Endothelial cell (in vitro differentiated cells): ENCODE measurements at regions not wholly inside any gene's neighbourhood (a gene's known extent, or its start where the extent isn't known, plus 50 kb on each side); places are given as distances from the start of the nearest gene placed in this dataset.

Experiments
- DNase-seq: peaks from one replicate; pipeline ENCODE4 v3.0.0; 2021; ENCODE audit warnings: low spot score
- H3K27ac Mint-ChIP-seq: one replicate; pipeline ENCODE4 v1.8.0; 2021; ENCODE audit warnings: mixed read lengths, inconsistent platforms; ENCODE audit not compliant: unreplicated experiment
- H3K27me3 Mint-ChIP-seq: one replicate; pipeline ENCODE4 v1.8.0; 2021; ENCODE audit warnings: mild to moderate bottlenecking, moderate library complexity, mixed read lengths, inconsistent platforms; ENCODE audit not compliant: unreplicated experiment
- H3K36me3 Mint-ChIP-seq: one replicate; pipeline ENCODE4 v1.8.0; 2021; ENCODE audit warnings: mild to moderate bottlenecking, low read depth, mixed read lengths, inconsistent platforms; ENCODE audit not compliant: unreplicated experiment
- H3K4me1 Mint-ChIP-seq: one replicate; pipeline ENCODE4 v1.8.0; 2021; ENCODE audit warnings: mild to moderate bottlenecking, mixed read lengths, inconsistent platforms; ENCODE audit not compliant: unreplicated experiment
- H3K4me3 Mint-ChIP-seq: one replicate; pipeline ENCODE4 v1.8.0; 2021; ENCODE audit warnings: mild to moderate bottlenecking, mixed read lengths, inconsistent platforms; ENCODE audit not compliant: unreplicated experiment
- H3K9me3 Mint-ChIP-seq: one replicate; pipeline ENCODE4 v1.8.0; 2021; ENCODE audit warnings: mixed read lengths, inconsistent platforms; ENCODE audit not compliant: unreplicated experiment
- TF ChIP-seq, protein P1 (sequence below): fragments of 200-600 bp; sonication (generic); IDR thresholded peaks from one replicate; pipeline ENCODE4 v1.5.0; 2021; ENCODE audit warnings: antibody characterized with exemption; ENCODE audit not compliant: unreplicated experiment

- TF ChIP-seq, protein P1, sequence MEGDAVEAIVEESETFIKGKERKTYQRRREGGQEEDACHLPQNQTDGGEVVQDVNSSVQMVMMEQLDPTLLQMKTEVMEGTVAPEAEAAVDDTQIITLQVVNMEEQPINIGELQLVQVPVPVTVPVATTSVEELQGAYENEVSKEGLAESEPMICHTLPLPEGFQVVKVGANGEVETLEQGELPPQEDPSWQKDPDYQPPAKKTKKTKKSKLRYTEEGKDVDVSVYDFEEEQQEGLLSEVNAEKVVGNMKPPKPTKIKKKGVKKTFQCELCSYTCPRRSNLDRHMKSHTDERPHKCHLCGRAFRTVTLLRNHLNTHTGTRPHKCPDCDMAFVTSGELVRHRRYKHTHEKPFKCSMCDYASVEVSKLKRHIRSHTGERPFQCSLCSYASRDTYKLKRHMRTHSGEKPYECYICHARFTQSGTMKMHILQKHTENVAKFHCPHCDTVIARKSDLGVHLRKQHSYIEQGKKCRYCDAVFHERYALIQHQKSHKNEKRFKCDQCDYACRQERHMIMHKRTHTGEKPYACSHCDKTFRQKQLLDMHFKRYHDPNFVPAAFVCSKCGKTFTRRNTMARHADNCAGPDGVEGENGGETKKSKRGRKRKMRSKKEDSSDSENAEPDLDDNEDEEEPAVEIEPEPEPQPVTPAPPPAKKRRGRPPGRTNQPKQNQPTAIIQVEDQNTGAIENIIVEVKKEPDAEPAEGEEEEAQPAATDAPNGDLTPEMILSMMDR: no peak
- no peaks in the 10 kb centered on the region for H3K36me3 Mint-ChIP-seq
- H3K27ac Mint-ChIP-seq: no peak overlapping the region
- H3K4me3 Mint-ChIP-seq: no peak overlapping the region
- H3K9me3 Mint-ChIP-seq: no peaks in the 10 kb centered on the region
- H3K4me1 Mint-ChIP-seq: peaks cover 17% of the 10 kb centered on the region
- no peak for DNase-seq
- H3K27me3 Mint-ChIP-seq: no peaks in the 10 kb centered on the region
Observed at GRCh38 chr3:168828943-168829342, 733.2 kb upstream of the GOLIM4 start.

DNA sequence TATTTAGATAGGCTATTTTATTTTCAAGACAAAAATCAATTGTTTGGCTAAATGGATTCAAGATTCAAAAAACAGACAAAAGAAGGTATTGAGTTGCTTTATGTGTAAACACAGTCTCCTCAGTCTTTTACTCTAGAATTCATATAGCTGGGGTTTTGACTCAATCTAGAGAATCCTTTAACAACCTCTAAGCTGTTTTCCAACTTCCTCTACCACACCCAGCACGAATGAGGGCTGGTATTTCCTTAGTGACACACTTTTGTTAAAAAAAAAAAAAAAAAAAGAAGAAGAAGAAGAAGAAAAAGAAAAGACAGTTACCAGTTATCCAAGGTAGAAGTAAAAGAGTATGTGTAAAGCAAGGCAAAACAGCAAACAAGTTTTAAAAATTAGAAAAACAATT, 732.8 kb upstream of the GOLIM4 start:
- no peak for DNase-seq
- H3K27ac Mint-ChIP-seq: no peak overlapping the region
- H3K4me3 Mint-ChIP-seq: no peak overlapping the region
- H3K27me3 Mint-ChIP-seq: no peaks in the 10 kb centered on the region
- TF ChIP-seq, protein P1: no peak
- H3K36me3 Mint-ChIP-seq: no peaks in the 10 kb centered on the region
- no peaks in the 10 kb centered on the region for H3K9me3 Mint-ChIP-seq
- H3K4me1 Mint-ChIP-seq: peaks cover 17% of the 10 kb centered on the region

GRCh38 chr3:168828014-168828413, 732.3 kb upstream of the GOLIM4 start:
- Mint-ChIP-seq H3K9me3 (no peaks in the 10 kb centered on the region), H3K36me3 (no peaks in the 10 kb centered on the region), H3K4me3 (no peak overlapping the region), H3K4me1 (peaks cover 17% of the 10 kb centered on the region), H3K27ac (no peak overlapping the region), H3K27me3 (no peaks in the 10 kb centered on the region)
- TF ChIP-seq, protein P1: no peak
- no peak for DNase-seq

DNA sequence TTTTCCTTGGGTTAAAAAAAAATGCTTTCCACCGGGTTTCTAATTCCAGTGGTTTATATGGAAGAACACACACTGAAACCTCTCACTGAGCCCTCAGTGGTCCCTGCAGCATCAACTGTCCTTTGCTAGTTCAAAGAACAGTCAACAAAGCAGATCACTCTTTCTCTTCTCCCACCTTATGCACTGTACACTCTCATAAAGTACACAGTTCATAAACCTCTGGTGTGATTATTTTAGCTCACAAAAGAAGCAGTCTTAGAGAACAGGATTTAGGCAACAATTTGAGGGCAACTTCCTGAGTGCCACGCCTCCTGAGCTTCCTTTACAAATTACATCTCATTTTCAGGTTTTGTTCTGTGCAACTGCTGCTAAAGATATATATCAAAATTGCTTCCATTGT, 728.4 kb upstream of the GOLIM4 start:
- no peak overlapping the region for H3K27ac Mint-ChIP-seq
- no peaks in the 10 kb centered on the region for H3K36me3 Mint-ChIP-seq
- TF ChIP-seq, protein P1: no peak
- H3K4me1 Mint-ChIP-seq: peaks cover 14% of the 10 kb centered on the region
- DNase-seq: no peak
- no peak overlapping the region for H3K4me3 Mint-ChIP-seq
- no peaks in the 10 kb centered on the region for H3K9me3 Mint-ChIP-seq
- no peaks in the 10 kb centered on the region for H3K27me3 Mint-ChIP-seq

DNA sequence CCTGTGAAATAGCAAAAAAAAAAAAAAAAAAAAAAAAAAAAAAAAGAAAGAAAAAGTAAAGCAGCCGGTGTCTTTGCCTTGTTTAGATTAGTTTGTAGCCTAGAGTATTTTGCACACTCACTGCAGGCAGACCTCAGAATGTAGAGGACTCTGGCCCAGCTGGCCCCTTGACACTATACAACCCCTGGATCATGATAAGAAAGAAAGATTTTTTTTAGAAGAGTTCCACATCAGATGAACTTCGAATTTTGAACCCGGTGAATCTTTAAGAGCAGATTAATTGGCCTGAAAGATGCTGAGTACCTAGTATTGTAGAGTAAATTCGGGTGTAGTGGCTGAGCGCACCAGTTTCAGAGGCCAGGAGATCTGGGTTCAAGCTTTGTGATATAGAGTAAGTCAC, 727.7 kb upstream of the GOLIM4 start:
- Mint-ChIP-seq H3K9me3 (no peaks in the 10 kb centered on the region), H3K27ac (no peak overlapping the region)
- DNase-seq: no peak

More for the DNA sequence above, 727.7 kb upstream of the GOLIM4 start:
- no peaks in the 10 kb centered on the region for H3K36me3 Mint-ChIP-seq
- no peaks in the 10 kb centered on the region for H3K27me3 Mint-ChIP-seq
- H3K4me1 Mint-ChIP-seq: peaks cover 8% of the 10 kb centered on the region
- TF ChIP-seq, protein P1: no peak
- no peak overlapping the region for H3K4me3 Mint-ChIP-seq
